GM18520 (cell line): ENCODE measurements at regions not wholly inside any gene's neighbourhood (a gene's known extent, or its start where the extent isn't known, plus 50 kb on each side); places are given as distances from the start of the nearest gene placed in this dataset.

Source experiments
- ATAC-seq: cut with Tn5 transposase; IDR thresholded peaks from one replicate; pipeline ENCODE4 v1.9.1; 2021; ENCODE audit not compliant: unreplicated experiment

DNA sequence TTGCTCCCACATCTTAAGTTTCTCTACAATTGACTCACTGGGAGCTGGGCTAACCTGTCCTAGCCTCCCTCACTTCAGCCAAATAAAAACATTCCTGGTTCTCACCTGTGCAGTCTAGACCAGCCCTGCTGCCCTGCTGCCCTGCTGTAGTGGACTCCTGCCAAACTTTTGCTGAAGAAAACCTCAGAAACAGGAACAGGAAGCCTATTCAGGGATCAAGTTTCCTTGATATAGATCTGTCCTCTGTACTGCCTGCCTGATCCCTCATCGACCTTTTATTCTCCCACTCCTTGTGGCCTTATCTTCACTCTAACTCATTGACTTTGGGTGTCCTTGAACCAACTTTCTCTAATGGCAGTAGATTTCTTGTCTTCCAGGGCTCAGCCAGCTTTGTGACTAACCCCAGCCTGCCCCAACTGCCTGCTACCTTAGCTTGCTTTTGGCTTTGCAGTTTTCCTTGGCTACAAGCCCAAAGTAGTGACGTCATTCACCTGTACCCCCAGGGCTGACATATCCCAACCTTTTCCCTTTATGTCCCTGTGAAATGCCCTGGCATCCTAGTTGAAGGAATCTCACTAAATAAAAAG, 234.8 kb downstream of the DUSP6 start:
- no peak for ATAC-seq

DNA sequence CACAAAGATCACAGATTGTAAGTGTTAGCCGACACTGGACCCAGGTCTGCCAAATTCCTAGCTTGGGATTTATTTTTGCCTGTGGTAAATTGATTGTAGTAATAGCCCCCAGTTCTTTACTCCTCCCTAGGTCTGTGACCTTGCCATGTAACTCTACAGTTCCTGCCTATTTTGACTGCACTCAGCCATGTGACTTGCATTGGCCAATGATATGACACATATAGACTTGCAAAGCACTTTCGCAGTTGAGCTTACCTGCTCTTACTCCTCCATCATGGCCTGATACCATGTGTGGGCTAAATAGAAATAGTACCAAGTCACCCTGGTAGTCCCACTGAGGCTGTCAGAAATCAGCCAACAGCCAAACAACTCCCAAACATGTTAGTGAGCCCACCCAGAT, 240.3 kb downstream of the DUSP6 start:
- ATAC-seq = no peak

DNA sequence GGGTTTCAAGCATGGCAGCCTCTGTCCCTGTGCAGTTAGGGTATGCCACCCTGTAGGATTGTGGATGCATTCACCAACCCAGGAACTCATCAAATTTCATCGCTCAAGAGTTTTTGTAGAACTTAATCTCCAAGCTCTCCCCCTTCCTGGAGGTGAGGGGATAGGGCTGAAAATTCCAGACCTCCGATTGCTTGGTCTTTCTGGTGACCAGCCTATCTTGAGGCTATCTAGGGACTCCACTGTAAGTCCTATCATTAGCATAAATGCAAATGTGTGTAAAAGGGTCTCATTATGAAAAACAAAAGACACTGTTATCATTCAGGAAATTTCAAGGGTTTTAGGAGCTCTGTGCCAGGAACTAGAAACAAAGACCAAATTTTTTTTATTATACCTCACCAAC, 244.0 kb downstream of the DUSP6 start:
- ATAC-seq = no peak

DNA sequence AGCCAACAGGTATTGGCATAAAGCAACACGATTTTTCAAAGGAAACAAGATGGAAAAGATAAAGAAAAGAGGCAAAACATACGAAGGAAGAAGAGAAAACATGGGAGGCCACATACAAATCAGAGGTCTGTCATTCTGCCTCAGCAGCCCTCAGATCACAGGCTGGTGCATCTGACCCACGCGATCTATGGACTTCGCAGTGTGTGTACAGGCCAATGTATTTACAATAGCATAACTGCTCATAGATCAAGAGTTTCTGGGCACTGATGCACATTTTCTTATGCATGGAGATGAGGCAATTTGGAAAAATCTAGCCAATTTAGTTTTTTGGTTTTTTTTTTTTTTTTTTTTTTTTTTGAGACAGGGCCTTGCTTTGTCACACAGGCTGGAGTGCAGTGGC, 245.4 kb downstream of the DUSP6 start:
- no peak for ATAC-seq

DNA sequence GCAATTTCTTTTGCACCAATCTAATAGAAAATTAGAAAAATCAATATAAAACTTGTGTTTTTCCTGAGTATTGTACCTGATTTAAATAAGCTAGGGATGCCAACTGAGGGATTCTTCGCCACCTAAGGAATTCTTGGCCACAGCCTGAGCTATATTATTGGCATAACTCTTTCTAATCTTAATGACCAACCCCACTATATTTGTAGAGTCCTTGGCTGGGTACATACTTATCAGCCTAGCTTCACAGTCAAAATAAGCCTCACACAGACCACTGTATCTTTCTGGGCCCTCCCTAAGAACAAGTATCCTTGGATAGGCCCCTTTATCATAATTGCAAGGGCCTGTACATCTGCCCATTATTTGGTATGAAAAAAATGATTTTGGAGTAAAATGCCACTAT, 247.1 kb downstream of the DUSP6 start:
- ATAC-seq = no peak

DNA sequence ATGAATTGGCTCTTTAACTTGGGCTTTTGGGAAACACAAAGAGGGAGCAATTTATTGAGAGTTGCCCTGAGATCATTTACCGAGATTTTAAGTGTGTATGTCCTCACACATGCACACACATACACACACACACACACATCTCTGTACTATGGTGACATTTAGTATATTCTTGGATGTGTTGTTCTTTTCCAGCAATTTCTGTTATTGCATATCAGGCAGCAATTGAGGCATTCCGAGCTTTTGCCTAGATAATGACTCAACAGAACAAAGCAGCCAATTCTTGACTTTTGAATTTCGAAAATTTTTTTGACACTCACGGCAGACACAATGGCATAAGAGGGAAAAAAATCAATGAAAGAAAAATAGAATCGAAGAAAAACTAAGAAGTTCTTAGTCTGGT, 248.5 kb downstream of the DUSP6 start:
- ATAC-seq = no peak

DNA sequence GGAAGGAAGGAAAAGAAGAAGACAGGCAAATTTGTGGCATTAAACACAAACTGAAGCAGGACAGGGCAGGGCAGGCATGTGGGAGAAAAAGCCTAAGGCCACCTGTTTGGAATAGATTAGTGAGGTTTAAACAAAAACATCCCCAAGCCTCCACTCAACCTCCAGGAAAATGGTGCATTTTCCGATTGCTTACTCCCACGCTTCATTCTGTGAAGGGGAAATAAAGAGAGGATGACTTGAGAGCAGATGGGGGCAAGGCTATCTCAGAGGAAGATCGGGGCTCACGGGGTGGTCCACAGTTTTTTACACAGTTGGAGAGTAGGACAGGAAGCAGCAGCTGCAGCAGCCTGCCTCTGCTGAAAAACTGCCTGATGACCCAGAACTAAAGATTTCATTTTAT, 250.9 kb downstream of the DUSP6 start:
- no peak for ATAC-seq

DNA sequence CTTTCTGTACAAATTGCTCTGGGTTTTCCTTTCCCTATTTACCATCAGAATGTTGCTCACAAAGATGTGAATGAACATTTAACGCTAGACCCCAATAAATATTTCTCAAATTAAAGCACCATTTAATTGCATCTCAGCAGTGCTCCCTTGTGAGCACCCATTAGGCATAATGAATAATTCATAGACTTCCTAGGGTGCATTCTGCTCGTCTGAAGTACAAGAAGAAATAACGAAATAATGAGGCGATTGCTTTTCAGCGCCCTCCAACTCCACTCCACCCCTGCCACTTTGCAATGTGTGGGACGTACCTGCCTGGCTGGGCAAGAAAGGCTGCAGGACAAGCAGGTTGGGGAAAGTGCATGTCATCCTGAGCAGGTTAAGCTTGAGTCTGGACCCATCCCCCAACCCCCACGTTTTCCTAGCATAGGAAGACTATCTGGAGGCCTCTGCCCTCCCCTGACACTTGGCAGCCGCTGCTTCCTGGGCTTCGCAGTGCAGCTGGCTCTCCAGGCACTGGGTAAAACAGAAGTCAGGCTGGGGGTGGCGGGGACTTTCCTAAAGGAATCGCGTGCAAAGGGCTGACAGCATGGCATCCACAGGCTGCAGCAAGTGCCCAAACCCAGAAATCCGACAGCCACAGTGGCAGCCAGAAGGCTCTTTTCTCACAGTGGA, 253.7 kb downstream of the DUSP6 start:
- no peak for ATAC-seq

DNA sequence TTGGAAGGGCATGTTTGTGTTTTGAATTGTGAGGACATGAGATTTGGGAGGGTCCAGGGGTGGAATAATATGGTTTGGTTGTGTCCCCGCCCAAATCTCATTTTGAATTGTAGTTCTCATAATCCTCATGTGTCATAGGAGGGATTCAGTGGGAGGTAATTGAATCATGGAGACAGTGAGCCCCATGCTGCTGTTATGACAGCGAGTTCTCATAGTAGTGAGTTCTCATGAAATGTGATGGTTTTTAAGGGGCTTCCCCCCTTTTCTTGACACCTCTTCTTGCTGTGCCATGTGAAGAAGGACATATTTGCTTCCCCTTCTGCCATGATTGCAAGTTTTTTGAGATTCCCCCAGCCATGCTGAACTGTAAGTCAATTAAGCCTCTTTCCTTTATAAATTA, 260.0 kb downstream of the DUSP6 start:
- ATAC-seq = no peak

DNA sequence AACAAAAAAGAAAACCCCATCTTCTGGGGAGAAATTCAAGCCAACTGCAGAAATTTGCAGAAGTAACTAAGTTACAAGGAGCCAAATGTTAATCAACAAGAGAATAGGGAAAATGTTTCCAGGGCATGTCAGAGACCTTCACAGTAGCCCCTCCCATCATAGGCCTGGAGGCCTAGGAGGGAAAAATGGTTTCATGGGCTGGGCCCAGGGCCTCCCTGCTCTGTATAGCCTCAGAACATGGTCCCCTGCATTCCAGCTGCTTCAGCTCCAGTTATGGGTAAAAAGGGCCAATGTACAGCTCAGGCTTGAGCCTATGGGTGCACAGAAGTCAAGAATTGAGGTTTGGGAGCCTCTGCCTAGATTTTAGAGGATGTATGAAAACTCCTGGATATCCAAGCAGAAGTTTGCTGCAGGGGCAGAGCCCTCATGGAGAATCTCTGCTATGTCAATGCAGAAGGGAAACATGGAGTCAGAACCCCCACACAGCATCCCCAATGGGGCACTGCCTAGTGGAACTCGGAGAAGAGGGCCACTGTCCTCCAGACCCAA, 260.9 kb downstream of the DUSP6 start:
- ATAC-seq = no peak

DNA sequence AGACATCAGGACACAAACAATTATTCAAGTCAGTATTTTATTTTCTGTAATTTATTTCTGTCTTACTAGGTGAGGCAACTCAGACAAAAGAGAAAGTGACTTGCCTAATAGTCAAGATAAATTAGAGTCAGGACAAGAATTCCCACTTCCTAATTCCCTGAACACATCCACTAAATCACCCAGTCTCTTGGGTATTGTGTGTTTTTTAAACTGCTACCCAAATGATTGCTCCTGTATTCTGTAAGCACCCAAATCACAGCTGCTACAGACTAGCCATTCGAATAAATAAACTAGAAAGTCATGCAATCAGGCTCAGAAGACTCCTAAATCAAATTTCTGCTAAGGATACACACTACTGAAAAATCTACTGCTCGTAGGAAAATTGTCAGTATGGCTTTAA, 263.0 kb downstream of the DUSP6 start:
- ATAC-seq = no peak

DNA sequence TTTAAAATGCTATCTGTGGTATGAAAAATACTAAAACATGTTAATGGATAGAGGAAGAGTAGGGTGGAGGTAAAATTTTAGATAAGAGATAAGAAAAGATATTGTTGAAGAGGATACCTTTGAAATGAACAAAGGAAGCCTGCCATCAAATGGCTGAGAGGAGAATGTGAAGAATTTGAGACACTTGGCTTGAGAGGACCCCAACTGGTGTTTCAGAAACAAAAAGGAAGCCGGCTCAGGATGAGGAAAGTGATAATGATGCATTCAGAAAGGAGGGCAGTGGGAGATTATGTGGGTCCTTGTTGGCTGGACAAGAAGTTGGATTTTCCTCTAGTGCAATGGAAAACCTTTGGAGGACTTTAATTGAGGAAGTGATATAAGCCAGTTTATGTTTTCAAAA, 264.4 kb downstream of the DUSP6 start:
- ATAC-seq = no peak

DNA sequence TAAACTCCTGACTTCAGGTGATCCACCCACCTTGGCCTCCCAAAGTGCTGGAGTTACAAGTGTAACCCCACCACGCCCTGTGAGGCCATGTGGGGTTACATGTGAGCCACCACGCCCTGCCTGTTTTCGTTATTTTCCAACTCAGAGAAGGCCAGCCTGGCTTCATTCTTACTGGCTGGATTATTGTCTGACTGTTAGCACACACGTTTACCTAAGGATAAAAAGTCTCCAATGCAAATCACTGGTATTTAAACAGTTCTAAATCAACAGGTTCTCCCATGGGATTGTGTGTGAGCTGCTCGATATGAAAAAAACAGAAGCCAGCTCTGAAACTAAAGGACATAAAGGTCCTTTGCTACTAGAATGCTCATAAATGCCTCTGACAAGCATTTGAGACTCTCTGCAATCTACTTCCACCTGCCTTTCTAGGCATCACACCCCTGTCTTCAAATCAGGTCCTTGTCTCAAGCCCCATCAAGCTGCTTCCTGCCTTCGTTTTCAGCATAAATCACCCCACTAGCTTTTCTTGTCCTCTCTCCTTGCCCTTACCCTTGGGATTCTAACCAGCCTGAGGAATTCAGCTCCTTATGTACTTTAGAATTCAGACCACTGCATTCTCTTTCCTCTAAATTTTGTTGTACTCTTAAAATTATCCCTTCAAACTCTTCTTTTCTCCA, 265.0 kb downstream of the DUSP6 start:
- no peak for ATAC-seq

DNA sequence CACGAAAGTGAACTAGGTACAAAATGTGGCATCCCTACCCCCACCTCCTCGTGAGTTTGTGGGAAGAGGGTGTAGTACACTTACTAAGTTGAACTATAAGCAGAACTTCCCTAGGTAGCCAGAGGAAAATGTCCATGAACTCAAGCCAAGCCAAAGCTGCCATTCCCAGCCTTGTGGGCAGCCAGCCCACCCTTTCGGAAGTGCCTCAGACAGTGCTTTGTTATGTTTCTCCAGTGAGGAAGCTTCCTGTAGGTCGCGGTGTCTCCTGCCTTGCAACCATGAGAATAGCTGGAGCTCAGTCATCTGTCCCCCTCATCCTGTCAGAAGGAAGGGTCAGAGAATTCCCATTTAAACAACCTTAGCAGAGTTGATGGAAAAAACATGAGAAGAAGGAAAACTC, 266.9 kb downstream of the DUSP6 start:
- no peak for ATAC-seq

DNA sequence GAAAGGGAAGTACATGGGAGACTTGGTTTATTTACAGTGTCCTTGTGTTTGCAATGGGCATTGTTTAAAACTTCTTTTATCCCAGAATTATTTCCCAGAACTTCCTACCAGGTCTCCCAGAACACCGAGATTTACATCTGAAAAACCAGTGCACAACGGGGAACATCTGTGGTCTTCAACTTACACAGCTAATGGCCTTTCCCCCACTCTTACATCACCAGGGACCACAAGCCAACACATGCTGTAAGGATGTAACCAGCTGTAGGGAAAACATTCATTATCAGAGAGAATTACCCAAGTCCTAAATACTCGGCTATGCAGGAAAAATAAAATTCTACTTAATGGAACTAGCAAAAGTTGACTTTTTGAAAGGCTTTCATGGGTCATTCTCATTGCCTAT, 267.6 kb downstream of the DUSP6 start:
- ATAC-seq = no peak

DNA sequence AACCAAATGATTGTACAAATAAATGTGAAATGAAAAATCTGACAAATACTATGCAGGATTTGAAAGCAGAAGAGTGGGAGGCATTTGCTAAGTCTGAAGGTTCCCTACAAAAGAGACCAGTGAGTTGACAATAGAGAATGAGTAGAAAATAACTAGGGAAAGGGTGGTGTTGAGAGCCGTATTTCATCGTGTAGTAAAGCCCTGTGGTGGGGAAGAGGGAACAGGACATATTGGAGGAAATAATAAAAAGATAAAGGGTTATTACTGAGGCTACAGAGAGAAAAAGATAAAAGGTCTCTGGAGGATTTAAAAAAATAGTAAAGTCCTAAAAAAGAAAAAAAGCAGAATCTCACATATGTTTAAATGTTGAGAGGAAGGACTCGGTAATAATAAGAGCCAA, 268.8 kb downstream of the DUSP6 start:
- no peak for ATAC-seq

DNA sequence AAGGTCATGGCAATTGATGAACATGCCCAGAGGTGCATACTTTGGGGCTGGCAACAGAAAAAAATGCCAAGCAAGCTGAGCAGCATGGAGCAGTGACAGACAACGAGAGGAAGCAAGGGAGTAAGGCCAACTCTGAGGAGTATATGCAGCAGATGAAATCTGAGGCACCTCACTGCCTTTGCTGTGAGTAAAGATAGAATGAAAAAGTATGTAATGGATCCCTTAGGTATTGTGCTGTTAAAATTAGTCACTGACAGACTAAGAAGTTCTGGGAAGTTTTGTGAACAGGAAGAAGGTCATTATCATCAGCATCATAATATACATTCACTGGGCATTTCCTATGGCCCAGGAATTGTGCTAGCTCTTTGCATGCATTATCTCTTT, 269.9 kb downstream of the DUSP6 start:
- no peak for ATAC-seq

DNA sequence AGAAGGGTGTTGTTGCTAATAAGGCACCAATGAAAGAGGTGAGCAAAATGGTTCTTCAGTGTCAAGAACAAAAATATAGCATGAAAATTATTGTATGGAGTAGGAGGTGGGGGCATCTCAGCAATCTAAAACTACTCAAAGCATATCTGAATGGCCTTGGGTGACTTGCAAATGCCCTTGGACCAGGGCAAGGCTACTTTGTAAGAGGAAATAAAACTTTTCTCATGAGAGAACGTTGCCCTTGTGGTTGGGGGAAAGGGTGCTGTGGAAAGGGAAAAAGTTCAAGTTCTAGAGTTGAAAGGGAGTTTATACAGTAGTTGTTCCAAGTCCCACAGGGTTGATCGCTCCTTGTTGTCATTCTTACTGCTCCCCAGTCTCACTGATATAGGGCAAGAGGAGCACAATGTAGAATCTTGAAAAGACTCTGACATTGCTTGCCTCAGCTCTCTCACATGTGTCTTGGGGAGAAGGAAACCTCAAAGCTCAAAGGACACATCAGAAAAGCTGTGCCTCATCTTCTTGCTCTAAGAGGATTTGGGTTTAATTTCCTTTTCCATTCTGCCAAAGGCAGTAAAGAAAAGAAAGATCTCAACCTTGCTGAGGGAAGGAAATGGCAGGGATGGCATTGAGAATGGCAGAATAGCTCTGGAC, 270.5 kb downstream of the DUSP6 start:
- no peak for ATAC-seq

DNA sequence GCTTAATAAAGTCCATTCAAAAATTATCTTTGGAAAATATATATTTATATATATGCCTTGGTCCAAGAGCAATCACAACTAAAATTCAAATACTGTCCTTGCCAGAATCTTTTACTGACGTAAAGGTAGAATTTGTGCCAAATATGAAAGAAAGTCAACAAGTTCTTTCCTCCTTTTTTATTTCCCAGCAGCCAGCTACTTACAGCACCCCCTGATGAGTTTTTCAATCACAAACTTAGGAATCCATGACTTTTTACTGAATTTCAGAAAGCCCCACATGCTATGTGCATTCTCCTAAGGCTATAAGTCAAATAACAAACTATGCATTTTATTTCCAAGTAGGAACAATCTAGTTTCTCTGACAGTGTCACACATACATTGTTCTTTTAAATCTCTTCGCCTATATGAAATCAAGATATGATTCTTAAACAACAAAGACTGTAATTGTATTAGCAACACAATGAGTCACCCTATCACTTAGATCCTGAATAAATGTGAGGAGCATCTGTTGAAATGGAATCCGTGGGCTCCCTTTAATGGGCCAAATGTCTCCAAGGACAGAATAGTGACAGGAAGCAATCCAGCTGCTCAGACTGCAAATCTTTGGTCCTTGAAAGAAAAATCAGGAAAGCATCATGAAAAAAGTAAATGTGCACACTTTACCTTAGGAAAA, 271.4 kb downstream of the DUSP6 start:
- ATAC-seq = no peak

DNA sequence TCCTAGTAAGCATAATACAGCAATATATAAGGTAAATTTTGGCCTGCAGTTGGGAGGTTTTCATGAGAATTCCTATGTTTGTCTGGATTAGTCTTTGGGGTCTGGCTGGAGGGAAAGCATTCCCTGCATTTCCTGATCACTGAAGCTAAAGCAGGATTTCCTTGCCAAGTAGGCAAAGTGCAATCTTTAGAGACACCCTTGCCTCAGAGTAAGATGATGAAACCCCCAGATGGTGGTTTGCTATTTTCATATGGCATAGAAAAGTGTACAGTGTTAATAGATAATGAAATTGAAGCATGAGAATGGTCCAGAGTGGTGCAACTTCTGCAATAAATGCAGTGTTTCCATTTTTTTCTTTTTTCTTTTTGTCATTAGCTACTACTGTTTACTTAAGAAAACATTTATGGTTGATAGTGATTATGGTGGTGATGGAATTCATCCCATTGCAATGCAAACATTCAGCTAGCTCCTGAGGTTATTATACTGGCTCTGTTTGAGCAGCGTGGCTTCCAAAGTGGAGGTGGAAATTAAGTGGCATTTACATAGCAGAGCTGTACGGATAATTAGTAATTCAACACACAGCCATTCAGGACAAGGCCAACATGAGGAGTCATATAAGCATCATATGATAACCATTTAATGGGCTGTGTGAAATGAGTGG, 276.3 kb downstream of the DUSP6 start:
- ATAC-seq = no peak

DNA sequence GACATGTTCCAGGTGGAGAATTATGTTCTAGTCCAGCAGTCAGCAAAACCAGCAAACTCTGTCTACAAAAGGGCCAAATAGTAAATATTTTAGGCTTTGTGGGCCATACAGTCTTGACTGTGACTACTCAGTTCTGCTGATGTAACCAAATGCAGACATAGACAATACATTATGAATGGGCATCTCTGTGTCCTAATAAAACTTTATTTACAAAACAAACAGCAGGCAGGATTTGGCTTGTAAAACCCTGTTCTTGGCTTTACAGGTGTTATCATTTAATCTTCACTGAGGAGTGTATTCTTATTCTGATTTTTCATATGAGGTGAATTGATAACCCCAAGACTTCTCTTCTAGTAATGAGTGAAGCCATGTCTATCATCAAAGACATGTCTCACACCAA, 278.6 kb downstream of the DUSP6 start:
- ATAC-seq = no peak
